ENCODE measurements at regions not wholly inside any gene's neighbourhood (a gene's known extent, or its start where the extent isn't known, plus 50 kb on each side); places are given as distances from the start of the nearest gene placed in this dataset.
A peak's percentile ranks its signal among the peaks of the same experiment; 100 is the strongest.

- peak; percentile 39 to 79 (median 57) for DNase-seq
These were observed 258.2 kb downstream of the ENC1 start for GRCh38 chr5:74382123-74382855.

- no peak for DNase-seq
These were observed 260.3 kb downstream of the ENC1 start for GRCh38 chr5:74380193-74380592.

- DNase-seq: peak in 2 of 3 donors; percentile 53 to 69
These were observed 262.1 kb downstream of the ENC1 start for GRCh38 chr5:74378464-74378863.

- no peak for DNase-seq
These were observed 264.3 kb downstream of the ENC1 start for GRCh38 chr5:74376187-74376586.

DNA sequence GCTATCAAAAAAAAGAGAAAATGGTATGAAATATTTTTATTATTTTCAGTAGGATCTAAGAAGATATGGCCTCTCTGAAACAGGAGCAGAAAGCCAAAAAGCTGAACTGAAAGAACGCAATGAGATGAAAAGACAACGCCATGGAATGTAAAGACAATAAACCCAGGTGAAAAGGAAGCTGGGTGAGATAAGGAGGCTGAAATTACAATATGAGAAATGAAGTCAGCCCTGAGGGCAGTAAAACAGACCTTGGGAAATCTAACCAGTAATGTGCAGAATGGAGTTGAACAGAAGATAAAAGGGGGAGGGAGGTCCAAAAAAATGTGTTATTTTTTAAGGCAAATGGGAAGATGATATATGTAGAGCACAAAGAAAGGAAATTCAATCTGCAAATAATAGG lies 265.3 kb downstream of the ENC1 start:
- no peak for DNase-seq

DNA sequence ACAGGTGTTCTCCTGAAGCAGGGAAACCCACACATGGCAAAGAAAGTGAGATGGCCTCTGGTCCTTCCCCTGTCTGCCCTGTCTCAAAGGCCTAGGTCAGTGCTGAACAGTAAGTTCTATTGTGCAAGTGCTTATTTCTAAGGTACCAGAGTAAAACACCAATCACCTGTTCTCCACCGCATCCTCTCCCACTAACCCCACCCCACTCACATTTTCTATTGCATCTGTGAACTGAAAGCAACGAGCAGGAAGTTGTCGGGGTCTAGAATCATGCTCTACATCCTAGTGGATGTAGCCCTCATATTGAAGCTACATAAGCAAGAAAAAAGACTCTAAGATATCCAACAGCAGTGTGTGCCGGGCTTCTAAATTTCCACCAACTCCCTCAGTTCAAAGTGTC lies 265.9 kb downstream of the ENC1 start:
- no peak for DNase-seq

DNA sequence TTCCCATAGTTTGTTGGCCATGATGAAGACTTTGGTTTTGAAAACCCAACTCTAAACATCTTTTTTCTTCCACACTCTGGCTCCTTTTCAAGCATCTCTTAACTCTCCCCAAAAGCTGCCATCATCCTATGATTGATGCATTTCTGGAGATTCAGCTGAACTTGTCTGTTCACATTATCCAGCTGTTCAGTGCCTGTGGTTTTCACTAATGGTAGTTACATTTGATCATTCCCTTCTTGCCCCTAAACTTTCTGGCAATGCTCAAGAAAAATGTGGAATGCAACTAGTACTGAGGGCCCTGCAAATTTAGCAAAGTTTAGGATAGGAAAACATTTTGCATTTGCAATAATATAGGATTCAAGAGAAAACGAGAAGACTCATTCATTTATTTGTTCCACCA lies 267.5 kb downstream of the ENC1 start:
- DNase-seq: no peak

GRCh38 chr5:74372502-74373064 lies 267.9 kb downstream of the ENC1 start:
- DNase-seq: no peak

- no peak for DNase-seq
These were observed 268.5 kb downstream of the ENC1 start for GRCh38 chr5:74372051-74372450.

DNA sequence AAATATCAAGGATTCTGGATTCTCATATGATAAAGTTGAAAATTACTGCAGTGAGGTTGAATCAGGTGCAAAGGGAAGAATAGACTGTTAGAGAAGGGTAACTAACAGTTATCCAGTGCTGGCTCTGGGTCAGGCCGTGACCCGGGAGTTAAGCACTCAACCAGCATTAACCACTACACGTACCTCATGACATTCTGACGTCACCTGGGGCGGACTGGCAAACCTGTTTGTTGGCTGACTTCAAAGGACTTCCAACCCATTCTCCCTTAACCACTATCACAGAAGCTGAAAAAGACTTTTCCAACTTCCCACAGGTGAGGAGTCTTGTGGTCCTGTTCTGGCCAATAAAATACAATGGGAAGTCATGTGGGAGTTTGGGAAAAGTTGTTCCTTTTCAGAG lies 268.9 kb downstream of the ENC1 start:
- no peak for DNase-seq

- peak in 1 of 3 donors; percentile 41 for DNase-seq
These were observed 270.4 kb downstream of the ENC1 start for GRCh38 chr5:74370168-74370567.

DNA sequence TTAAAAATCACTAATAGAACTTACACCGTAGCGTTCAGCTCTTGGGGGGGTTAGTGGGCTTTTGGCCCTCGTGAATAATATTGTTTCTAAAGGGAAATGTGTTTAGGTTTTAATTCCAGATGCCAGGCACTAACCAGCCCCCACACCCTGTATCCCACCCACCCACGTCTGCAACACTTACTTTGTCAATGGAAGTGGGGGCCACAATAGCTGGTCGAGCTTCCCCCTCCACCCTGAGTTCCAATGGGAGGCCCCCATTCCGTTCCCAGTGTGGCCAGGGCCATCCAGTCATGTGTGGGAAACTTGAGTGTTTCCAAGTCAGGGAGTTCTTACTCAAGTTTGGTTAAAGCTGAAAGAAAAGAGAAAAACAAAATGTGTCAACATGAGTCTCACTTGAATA lies 271.4 kb downstream of the ENC1 start:
- no peak for DNase-seq

- no peak for DNase-seq
These were observed 272.6 kb downstream of the ENC1 start for GRCh38 chr5:74367934-74368333.

DNA sequence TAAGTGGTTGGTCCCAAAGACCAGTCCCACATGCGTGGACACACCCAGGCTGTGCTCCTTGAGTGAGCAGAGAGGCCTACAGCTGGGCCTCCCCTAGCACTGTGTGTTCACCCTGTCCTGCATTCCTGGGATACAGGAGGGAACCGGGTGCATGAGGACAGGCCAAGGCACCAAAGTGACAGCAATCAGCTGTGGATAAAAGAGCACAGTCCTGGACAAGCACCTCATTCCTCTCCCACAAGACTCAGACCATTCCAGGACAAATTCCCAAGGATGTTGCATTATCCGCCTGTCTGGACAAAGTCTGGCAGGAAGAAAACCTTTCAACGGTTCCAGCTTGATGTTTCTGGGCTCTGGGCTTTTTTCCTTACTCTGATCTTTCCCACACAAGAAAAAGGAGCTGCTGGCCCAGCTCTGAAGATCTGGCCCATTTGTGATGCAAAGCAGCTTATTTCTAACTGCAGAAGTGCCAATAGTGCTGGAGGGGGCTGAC lies 273.2 kb downstream of the ENC1 start:
- DNase-seq: peak; percentile 16 to 59 (median 59)

GRCh38 chr5:74365723-74366122 lies 274.8 kb downstream of the ENC1 start:
- DNase-seq: no peak

GRCh38 chr5:74364507-74364906 lies 276.0 kb downstream of the ENC1 start:
- no peak for DNase-seq

DNA sequence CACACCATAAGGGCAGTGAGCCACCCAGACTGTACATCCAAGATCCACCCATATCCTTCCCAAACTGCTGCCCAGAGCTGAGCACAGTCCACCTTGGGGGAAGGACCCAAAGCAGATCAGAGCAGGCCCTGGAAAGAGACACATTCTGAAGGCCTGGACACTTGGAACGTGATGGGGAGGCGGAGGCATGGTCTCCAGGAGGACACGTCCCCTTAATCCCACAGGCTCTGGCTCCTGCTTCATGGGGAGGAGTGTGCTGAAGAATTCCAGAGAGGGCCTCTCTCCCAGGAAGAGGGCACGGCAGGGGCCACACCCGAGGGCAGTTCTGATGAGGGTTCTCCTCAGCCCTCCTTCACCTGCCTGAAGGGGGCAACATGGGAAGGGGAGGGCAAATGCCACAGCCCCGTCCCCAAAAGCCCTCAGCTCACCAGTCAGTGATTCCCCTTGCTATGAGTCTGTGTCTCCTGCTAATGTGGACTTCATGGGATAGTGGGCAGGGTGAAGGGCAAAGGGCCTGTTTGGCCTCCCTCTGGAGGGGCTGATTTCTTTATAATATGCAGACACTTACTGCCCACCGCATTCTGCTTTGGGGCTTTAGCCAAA lies 276.8 kb downstream of the ENC1 start:
- no peak for DNase-seq

DNA sequence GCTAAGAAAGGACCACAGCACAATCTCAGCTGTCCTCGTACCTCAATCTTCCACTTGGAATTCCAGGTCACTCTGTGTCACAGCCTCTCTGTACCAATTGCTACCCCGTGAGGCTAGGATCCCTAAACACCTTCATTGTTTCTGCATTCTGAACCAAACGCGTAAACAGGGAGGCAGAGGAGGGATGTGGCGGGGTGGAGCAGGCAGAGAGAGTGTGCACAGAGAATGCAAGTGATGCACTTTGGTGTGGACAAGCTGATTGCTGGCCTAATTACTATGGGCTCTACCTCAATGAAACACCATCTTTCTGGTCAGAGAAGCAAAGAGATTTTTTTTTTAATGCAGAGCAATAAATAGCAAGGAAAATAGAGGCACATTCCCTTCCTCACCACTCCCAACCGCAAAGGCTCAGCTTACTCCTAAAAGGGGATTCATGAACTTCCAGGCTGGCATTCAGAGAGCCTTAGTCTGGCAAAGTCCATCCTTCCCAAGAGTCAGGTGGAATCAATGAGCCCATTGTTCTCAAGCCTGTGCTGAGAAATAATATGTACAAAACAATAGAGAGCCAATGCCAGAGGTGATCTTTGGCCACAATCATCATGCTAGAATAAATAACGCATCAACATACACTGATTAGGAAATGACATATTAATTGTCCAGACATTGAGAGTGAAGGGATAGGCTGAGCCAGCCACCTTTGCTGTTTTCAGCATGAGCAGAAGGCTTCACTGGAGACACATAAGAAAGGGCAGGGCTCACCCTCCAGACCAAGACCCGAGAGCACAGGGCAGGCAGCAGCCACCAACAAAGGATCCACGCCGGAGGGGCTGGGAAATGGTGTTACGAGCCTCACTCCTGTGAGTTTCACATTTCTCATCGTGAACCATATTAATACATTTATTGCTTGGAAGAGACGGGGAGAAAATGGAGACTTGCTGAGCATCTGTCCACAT lies 278.8 kb downstream of the ENC1 start:
- DNase-seq: no peak

DNA sequence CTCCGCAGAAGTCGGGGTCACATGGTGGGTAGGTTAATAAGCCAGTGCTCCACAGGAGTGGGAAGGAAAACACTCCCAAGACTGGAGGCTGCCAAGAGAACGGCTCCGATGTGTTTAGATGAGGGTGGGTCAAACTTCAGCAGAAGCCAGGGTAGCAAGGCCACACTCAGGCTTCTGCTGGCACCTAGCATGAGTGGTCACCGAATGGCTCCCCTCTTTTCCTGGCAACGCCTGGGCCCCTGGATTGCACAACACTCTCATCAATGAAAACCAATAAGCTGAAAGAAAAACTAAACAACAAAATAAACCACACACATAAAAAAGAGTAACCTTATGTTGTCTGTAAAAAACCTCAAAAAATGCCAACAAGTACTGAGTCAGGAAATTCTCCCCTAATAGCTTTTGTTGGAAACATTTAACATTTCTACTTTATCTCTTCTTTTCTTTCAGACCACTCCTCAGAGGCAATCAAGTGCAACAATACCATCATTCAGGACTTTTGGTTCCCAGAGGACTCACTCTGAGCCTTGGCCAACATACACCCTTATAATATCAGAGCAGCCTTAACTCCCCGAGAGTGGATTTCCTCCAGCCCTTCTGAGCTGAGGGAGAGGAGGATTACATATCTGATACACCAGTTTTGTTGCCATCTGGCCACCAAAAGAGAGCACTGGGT lies 279.9 kb downstream of the ENC1 start:
- no peak for DNase-seq

- no peak for DNase-seq
These were observed 282.7 kb downstream of the ENC1 start for GRCh38 chr5:74357827-74358226.

DNA sequence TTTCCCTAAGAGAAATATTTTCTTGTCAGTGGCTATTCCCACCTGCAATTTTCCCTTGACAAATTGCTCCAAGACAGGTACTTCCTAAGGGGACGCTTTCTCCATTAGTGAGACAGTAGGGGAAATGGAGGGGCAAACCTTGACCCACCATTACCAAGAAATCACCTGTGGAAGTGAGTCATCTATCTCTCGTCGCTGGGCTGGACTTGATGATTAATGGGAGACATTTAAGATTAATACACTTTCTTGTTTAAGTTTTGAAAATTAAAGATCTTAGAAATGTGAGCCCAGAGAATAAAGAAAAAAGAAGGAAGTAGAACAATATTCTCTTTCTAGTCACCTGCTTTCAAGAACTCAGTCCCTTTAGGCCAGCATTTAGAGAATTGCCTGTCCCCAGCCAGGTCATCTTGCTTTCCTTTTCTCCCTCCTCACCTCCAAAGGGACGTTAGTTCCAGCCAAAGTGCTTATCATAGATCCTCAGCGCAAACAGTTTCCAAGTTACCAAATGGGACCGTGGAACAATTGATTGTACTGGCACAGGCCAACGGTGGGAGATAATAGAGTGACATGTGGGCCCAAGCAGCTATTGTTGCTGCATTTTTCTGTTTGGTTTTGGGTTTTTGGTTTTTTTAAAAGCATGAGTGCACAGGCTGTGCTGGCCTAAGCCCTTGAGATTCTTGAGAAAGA lies 284.4 kb downstream of the ENC1 start:
- no peak for DNase-seq
